Glomerular endothelial cell (primary cell): ENCODE measurements at regions not wholly inside any gene's neighbourhood (a gene's known extent, or its start where the extent isn't known, plus 50 kb on each side); places are given as distances from the start of the nearest gene placed in this dataset.

Experiments used
- DNase-seq: peaks from one replicate; pipeline ENCODE4 v3.0.0-alpha.2; 2011; ENCODE audit warnings: low read depth, low spot score; ENCODE audit errors: extremely low read depth

- no peak for DNase-seq
Observed at GRCh38 chr9:82923092-82923911, 139.6 kb downstream of the RASEF start.

DNA sequence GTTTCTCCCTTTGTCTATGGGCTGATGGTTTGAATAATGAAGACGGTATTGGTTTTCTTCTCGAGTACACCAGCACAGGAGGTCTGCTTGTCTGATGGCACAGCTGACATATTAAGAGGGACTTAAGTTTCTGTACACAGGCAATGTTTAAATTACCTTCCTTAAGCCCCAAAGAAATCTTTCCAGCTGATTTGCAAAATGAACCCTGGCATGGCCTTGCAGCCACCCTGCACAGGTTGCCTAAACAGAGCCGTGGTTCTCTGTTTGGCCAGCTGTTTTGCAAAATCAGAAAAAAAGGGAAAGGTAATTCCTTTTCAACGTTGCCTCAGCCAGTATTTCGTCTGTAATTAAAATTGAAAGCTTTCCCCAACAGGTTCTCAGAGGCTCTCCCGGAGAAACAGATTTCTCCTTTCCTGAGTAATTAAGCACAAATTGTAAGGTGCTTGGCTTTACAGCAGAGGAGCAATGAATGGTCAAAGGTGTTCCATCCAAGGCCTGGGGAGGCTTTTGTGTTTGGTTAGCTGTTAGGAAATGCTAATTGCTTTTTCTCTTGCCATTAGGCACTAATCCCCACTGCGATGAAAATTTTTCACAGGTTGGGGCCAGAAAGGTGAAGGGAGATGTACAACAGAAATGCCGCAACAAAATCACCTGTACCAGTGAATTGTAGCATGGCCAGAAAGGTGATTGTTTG lies 138.9 kb downstream of the RASEF start:
- no peak for DNase-seq
